Spleen (tissue), 11 donors: ENCODE measurements at regions not wholly inside any gene's neighbourhood (a gene's known extent, or its start where the extent isn't known, plus 50 kb on each side); places are given as distances from the start of the nearest gene placed in this dataset.
"Not testable (repeated sequence)": the region's sequence is repeated elsewhere in the genome, so short reads cannot be mapped to it uniquely, and the experiment has no call there.

Experiments
- DNase-seq: peaks from one replicate; pipeline ENCODE4 v3.0.0-alpha.2; 2020
- H3K27ac ChIP-seq, 8 donors: fragments of 200-600 bp; sonication (generic) in 7 of 8; 1 replicate in 4 of 8; 2 replicates in 4 of 8; pipeline versions ENCODE4 v1.5.0 to v1.8.0; 2016 to 2021; ENCODE audit warnings: inconsistent platforms in 4 of 8, mild to moderate bottlenecking in 4 of 8, moderate library complexity in 1 of 8
- H3K27me3 ChIP-seq, 7 donors: fragments of 200-600 bp; sonication (generic) in 6 of 7; replicated peaks in 1 of 7; 1 replicate in 4 of 7; 2 replicates in 3 of 7; pipeline versions ENCODE4 v1.5.0 to v1.8.0; 2016 to 2021; ENCODE audit warnings: inconsistent platforms in 3 of 7, mild to moderate bottlenecking in 1 of 7
- H3K36me3 ChIP-seq, 6 donors: fragments of 200-600 bp; sonication (generic) in 5 of 6; 1 replicate in 4 of 6; 2 replicates in 2 of 6; pipeline versions ENCODE4 v1.5.0 to v1.8.0; 2016 to 2021; ENCODE audit warnings: inconsistent platforms in 2 of 6
- H3K4me1 ChIP-seq, 6 donors: fragments of 200-600 bp; sonication (generic) in 5 of 6; 1 replicate in 3 of 6; 2 replicates in 3 of 6; pipeline versions ENCODE4 v1.5.0 to v1.8.0; 2016 to 2021; ENCODE audit warnings: inconsistent platforms in 3 of 6
- H3K4me3 ChIP-seq, 8 donors: fragments of 200-600 bp; sonication (generic) in 7 of 8; 1 replicate in 4 of 8; 2 replicates in 4 of 8; pipeline versions ENCODE4 v1.5.0 to v1.8.0; 2016 to 2021; ENCODE audit warnings: inconsistent platforms in 4 of 8, mild to moderate bottlenecking in 4 of 8, moderate library complexity in 2 of 8
- H3K9me3 ChIP-seq, 8 donors: fragments of 200-600 bp; sonication (generic) in 7 of 8; 1 replicate in 4 of 8; 2 replicates in 4 of 8; pipeline versions ENCODE4 v1.5.0 to v1.8.0; 2016 to 2021; ENCODE audit warnings: inconsistent platforms in 4 of 8
- POLR2A ChIP-seq, 3 donors: fragments of 450-650 bp; IDR thresholded peaks; one replicate each; pipeline ENCODE4 v1.5.1; 2017; ENCODE audit warnings: antibody characterized with exemption in 3 of 3, mild to moderate bottlenecking in 1 of 3
- POLR2AphosphoS5 ChIP-seq, 3 donors: sonication (generic); formaldehyde crosslinking; IDR thresholded peaks; one replicate each; pipeline ENCODE4 v1.5.1; 2017; ENCODE audit warnings: antibody characterized with exemption in 3 of 3
- WGBS, 5 donors: extraction: QIAGEN DNeasy Blood & Tissue Kit in 3 of 5; methylation state at CpG; one replicate each; pipeline versions ENCODE4 v1.1.5 to v1.1.7; 2013 to 2018; 5-methylcytosine and 5-hydroxymethylcytosine counted together
- intact Hi-C: fragments of 100-400 bp; cut with DNase I; formaldehyde crosslinking; loops from one replicate; pipeline ENCODE4 v1.15.0; 2023; ENCODE audit warnings: low total_unique reads
- TF ChIP-seq, protein P1 (sequence below), 11 experiments: fragments of 200-600 bp in 7 of 11; fragments of 450-650 bp in 4 of 11; sonication (generic) in 4 of 11; IDR thresholded peaks in 8 of 11; conservative IDR thresholded peaks in 3 of 11; 1 replicate in 7 of 11; 2 replicates in 4 of 11; pipeline versions ENCODE4 v1.4.0 to v1.8.0; 2016 to 2021; ENCODE audit warnings: antibody characterized with exemption in 11 of 11, inconsistent platforms in 4 of 11, mild to moderate bottlenecking in 1 of 11
- donor health status: healthy with polysubstance abuse.
- donor health status: DM: no; HTN: no; CAD: no; lungs with moderate emphysema.
- donor health status: DM: no; HTN: no; CAD: no.
- donor health status: Bipolar disorder and iron deficiency.
- donor health status: healthy.
- donor health status: DM: no; HTN: no; CAD: no.
- donor health status: DM: yes; HTN: yes; CAD: no.

DNA sequence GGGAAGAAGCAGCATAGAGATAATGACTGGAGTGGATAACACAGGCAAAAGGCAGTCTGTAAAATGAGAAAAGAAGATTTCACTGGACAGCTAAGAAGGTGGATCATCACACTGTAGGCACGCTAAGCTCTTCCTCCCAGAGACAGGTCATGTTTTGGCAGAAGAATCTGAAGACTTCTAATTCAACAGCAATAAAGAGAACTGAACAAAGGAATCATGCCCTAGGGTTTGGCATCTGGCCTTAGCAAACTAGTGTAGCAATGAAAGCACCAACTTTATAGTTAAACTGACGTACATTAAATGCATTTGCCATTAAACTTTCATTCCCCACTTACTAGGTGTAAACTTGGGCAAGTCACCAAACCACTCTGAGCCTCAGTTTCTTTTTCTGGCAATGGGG lies 84.4 kb upstream of the SEM1 start:
- intact Hi-C loops, result no loop called here
- TF ChIP-seq, protein P1, sequence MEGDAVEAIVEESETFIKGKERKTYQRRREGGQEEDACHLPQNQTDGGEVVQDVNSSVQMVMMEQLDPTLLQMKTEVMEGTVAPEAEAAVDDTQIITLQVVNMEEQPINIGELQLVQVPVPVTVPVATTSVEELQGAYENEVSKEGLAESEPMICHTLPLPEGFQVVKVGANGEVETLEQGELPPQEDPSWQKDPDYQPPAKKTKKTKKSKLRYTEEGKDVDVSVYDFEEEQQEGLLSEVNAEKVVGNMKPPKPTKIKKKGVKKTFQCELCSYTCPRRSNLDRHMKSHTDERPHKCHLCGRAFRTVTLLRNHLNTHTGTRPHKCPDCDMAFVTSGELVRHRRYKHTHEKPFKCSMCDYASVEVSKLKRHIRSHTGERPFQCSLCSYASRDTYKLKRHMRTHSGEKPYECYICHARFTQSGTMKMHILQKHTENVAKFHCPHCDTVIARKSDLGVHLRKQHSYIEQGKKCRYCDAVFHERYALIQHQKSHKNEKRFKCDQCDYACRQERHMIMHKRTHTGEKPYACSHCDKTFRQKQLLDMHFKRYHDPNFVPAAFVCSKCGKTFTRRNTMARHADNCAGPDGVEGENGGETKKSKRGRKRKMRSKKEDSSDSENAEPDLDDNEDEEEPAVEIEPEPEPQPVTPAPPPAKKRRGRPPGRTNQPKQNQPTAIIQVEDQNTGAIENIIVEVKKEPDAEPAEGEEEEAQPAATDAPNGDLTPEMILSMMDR (IDR thresholded peaks at IDR 0.05 in 8 of 11, conservative IDR thresholded peaks at IDR 0.05 in 3 of 11), result no peak
- TF ChIP-seq POLR2AphosphoS5 (IDR thresholded peaks at IDR 0.05) (no peak), POLR2A (IDR thresholded peaks at IDR 0.05) (no peak)
- Histone ChIP-seq H3K36me3 (no peaks in the 10 kb centered on the region), H3K4me3 (no peak overlapping the region), H3K4me1 (no peaks in the 10 kb centered on the region), H3K9me3 (no peaks in the 10 kb centered on the region), H3K27me3 (peaks cover 0 to 3% (median 0%) of the 10 kb centered on the region in 7 donors), H3K27ac (no peak overlapping the region)
- DNase-seq, result no peak
- 87 to 91% (median 89%) methylated on average over 2 of the region's 2 CpGs for WGBS, 5 donors

DNA sequence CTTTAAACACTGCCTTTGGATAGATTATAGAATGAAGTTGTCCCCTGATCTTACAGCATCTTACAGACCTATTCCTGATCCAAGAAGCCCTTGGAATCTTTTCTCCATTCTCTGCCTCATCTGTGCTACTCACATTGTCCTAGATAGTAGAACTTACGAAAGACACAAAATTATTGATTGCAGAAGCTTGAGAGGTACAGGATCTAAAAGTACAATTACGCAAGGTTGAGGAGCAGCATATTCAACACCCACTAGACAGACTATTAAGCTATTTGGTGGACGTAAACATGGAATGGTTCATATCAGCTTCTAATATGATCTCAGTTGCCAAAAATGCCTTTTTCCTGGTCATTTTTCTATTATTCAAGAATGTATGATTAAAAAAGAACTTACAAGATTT lies 90.5 kb upstream of the SEM1 start:
- no peaks in the 10 kb centered on the region for H3K4me1 ChIP-seq
- intact Hi-C loops, result no loop called here
- no peak overlapping the region for H3K4me3 ChIP-seq
- peaks cover 0 to 5% (median 0%) of the 10 kb centered on the region in 7 donors for H3K27me3 ChIP-seq
- no peaks in the 10 kb centered on the region for H3K9me3 ChIP-seq
- 84 to 93% (median 92%) methylated on average over 3 of the region's 3 CpGs for WGBS, 5 donors
- no peak overlapping the region for H3K27ac ChIP-seq
- no peak for TF ChIP-seq POLR2AphosphoS5 (IDR thresholded peaks at IDR 0.05)
- TF ChIP-seq POLR2A (IDR thresholded peaks at IDR 0.05), result no peak
- TF ChIP-seq, protein P1 (IDR thresholded peaks at IDR 0.05 in 8 of 11, conservative IDR thresholded peaks at IDR 0.05 in 3 of 11), result no peak
- no peak for DNase-seq
- H3K36me3 ChIP-seq, result no peaks in the 10 kb centered on the region

DNA sequence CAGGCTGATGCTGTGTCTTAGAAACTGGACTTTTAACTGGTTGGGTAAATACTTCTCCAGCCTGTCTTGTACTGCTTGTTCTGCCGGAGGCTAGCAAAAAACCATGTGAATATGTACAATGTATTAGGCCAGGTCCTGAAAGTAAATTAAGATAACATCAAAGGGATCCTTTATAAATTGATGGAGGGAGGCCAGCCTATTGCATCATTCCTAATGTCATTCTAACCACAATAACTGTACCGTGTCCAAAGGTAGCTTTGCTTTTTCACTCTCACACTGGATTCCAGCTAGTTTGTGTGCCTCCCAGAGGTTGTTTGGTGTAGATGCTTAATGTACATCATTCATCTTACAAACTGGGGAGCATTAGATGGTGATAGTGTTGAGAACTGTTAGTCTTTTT lies 91.2 kb upstream of the SEM1 start:
- DNase-seq, result no peak
- Histone ChIP-seq H3K4me3 (no peak overlapping the region), H3K4me1 (no peaks in the 10 kb centered on the region), H3K27me3 (peaks cover 0 to 5% (median 0%) of the 10 kb centered on the region in 7 donors), H3K9me3 (no peaks in the 10 kb centered on the region), H3K27ac (no peak overlapping the region), H3K36me3 (no peaks in the 10 kb centered on the region)
- intact Hi-C loops, result no loop called here
- TF ChIP-seq POLR2AphosphoS5 (IDR thresholded peaks at IDR 0.05) (no peak), POLR2A (IDR thresholded peaks at IDR 0.05) (no peak)
- TF ChIP-seq, protein P1 (IDR thresholded peaks at IDR 0.05 in 8 of 11, conservative IDR thresholded peaks at IDR 0.05 in 3 of 11), result no peak
- WGBS, 5 donors, result 57 to 75% (median 60%) methylated on average over 2 of the region's 2 CpGs

DNA sequence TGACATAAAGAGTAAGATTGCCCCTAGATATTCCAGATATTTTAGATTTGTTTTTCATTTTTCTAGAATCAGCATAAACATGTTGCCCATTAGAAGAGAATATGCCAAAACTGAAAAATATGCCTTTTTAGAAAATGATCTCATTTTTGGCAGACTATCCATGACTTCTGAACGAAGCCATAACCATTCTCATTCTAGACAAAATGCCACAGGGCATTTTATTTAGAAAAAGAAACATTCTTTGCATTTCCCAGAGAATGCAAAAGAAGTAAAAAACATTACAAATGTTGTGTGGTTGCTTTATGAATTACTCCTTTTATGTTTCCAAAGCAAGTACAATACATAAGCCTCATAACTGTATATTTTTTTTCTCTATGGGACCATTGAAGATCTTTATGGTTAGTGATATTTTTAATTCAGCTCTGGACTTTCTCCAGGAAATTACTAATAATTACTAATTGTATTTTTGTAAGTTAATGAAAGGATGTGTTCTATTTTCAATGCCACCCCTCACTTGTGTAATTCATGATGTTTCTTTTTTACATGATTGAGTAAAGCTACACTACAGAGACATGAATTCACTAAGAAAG lies 109.6 kb upstream of the SEM1 start:
- no peaks in the 10 kb centered on the region for H3K4me1 ChIP-seq
- WGBS, 5 donors, result 32 to 63% (median 51%) methylated on average over 1 of the region's 1 CpG
- H3K4me3 ChIP-seq, result no peak overlapping the region
- peaks cover 0 to 6% (median 0%) of the 10 kb centered on the region in 7 donors for H3K27me3 ChIP-seq
- TF ChIP-seq, protein P1 (IDR thresholded peaks at IDR 0.05 in 8 of 11, conservative IDR thresholded peaks at IDR 0.05 in 3 of 11), result no peak
- TF ChIP-seq POLR2A (IDR thresholded peaks at IDR 0.05), result no peak
- no peak for TF ChIP-seq POLR2AphosphoS5 (IDR thresholded peaks at IDR 0.05)
- no peak overlapping the region for H3K27ac ChIP-seq
- peaks cover 0 to 7% (median 0%) of the 10 kb centered on the region in 8 donors for H3K9me3 ChIP-seq
- intact Hi-C loops, result no loop called here
- DNase-seq, result no peak
- no peaks in the 10 kb centered on the region for H3K36me3 ChIP-seq

DNA sequence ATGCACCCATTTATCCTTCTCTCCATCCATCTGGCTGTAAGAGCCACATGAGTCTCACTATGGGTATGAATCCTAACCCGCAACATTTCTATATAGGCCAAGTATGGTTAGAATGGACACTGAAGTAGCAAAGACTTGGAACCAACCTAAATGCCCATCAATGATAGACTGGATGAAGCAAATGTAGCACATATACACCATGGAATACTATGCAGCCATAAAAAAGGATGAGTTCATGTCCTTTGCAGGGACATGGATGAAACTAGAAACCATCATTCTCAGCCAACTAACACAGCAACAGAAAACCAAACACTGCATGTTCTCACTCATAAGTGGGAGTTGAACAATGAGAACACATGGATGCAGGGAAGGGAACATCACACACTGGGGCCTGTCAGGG lies 111.5 kb upstream of the SEM1 start:
- H3K27me3 ChIP-seq, intact Hi-C loops, H3K27ac ChIP-seq, H3K36me3 ChIP-seq, H3K4me1 ChIP-seq, H3K4me3 ChIP-seq, DNase-seq, H3K9me3 ChIP-seq: not testable (repeated sequence)
- 95 to 100% (median 98%) methylated on average over 1 of the region's 1 CpG for WGBS, 5 donors
